ENCODE measurements at regions not wholly inside any gene's neighbourhood (a gene's known extent, or its start where the extent isn't known, plus 50 kb on each side); places are given as distances from the start of the nearest gene placed in this dataset.

- no peak for TF ChIP-seq CTCF (tag by site-specific recombination; IDR thresholded peaks at IDR 0.05)
- TF ChIP-seq ZNF549 (tag by site-specific recombination; IDR thresholded peaks at IDR 0.05), result no peak
- TF ChIP-seq MEIS1 (CRISPR knock-in tag; IDR thresholded peaks at IDR 0.05; ENCODE audit: borderline replicate concordance), result no peak
- no peak for TF ChIP-seq YY1 (tag by site-specific recombination; IDR thresholded peaks at IDR 0.05)
- TF ChIP-seq ZNF138 (tag by site-specific recombination; IDR thresholded peaks at IDR 0.05; ENCODE audit: borderline replicate concordance), result no peak
- TF ChIP-seq ZNF335 (tag by site-specific recombination; conservative IDR thresholded peaks at IDR 0.05), result no peak
- TF ChIP-seq, protein P1, sequence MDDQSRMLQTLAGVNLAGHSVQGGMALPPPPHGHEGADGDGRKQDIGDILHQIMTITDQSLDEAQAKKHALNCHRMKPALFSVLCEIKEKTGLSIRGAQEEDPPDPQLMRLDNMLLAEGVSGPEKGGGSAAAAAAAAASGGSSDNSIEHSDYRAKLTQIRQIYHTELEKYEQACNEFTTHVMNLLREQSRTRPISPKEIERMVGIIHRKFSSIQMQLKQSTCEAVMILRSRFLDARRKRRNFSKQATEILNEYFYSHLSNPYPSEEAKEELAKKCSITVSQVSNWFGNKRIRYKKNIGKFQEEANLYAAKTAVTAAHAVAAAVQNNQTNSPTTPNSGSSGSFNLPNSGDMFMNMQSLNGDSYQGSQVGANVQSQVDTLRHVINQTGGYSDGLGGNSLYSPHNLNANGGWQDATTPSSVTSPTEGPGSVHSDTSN (CRISPR knock-in tag; IDR thresholded peaks at IDR 0.05), result no peak
- TF ChIP-seq, protein P2, sequence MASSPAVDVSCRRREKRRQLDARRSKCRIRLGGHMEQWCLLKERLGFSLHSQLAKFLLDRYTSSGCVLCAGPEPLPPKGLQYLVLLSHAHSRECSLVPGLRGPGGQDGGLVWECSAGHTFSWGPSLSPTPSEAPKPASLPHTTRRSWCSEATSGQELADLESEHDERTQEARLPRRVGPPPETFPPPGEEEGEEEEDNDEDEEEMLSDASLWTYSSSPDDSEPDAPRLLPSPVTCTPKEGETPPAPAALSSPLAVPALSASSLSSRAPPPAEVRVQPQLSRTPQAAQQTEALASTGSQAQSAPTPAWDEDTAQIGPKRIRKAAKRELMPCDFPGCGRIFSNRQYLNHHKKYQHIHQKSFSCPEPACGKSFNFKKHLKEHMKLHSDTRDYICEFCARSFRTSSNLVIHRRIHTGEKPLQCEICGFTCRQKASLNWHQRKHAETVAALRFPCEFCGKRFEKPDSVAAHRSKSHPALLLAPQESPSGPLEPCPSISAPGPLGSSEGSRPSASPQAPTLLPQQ (tag by site-specific recombination; IDR thresholded peaks at IDR 0.05), result no peak
- no peak for TF ChIP-seq ZNF175 (tag by site-specific recombination; IDR thresholded peaks at IDR 0.05)
- TF ChIP-seq PRDM2 (tag by site-specific recombination; IDR thresholded peaks at IDR 0.05; ENCODE audit: borderline replicate concordance), result no peak
- no peak for TF ChIP-seq ZBTB7A (tag by site-specific recombination; IDR thresholded peaks at IDR 0.05; ENCODE audit: low read depth)
- no peak for TF ChIP-seq ZNF146 (tag by site-specific recombination; IDR thresholded peaks at IDR 0.05)
Observed at GRCh38 chr1:240706150-240706935, 94.4 kb upstream of the GREM2 start.

Data from HEK293 (cell line).